ENCODE measurements at regions not wholly inside any gene's neighbourhood (a gene's known extent, or its start where the extent isn't known, plus 50 kb on each side); places are given as distances from the start of the nearest gene placed in this dataset.

GRCh38 chr4:11614426-11614825 lies 185.7 kb upstream of the HS3ST1 start:
- DNase-seq = no peak
- Histone ChIP-seq H3K27me3 (ENCODE audit: insufficient read depth, low read depth, severe bottlenecking) (no peaks in the 10 kb centered on the region), H3K4me3 (ENCODE audit: low read depth, low read length) (no peak overlapping the region), H3K27ac (no peak overlapping the region), H3K36me3 (no peaks in the 10 kb centered on the region), H3K9me3 (ENCODE audit: severe bottlenecking) (no peaks in the 10 kb centered on the region)
- TF ChIP-seq CTCF (IDR thresholded peaks at IDR 0.05; ENCODE audit: low read depth, low read length) = no peak

- no peaks in the 10 kb centered on the region for H3K36me3 ChIP-seq
- no peak overlapping the region for H3K27ac ChIP-seq
- no peak overlapping the region for H3K4me3 ChIP-seq (ENCODE audit: low read depth, low read length)
- no peak for DNase-seq
- no peak for TF ChIP-seq CTCF (IDR thresholded peaks at IDR 0.05; ENCODE audit: low read depth, low read length)
- no peaks in the 10 kb centered on the region for H3K9me3 ChIP-seq (ENCODE audit: severe bottlenecking)
- no peaks in the 10 kb centered on the region for H3K27me3 ChIP-seq (ENCODE audit: insufficient read depth, low read depth, severe bottlenecking)
These were observed 183.2 kb upstream of the HS3ST1 start for GRCh38 chr4:11611868-11612267.

GRCh38 chr4:11609751-11610150 lies 181.1 kb upstream of the HS3ST1 start:
- Histone ChIP-seq H3K36me3 (no peaks in the 10 kb centered on the region), H3K4me3 (ENCODE audit: low read depth, low read length) (no peak overlapping the region), H3K27ac (no peak overlapping the region), H3K27me3 (ENCODE audit: insufficient read depth, low read depth, severe bottlenecking) (no peaks in the 10 kb centered on the region), H3K9me3 (ENCODE audit: severe bottlenecking) (no peaks in the 10 kb centered on the region)
- DNase-seq = no peak
- TF ChIP-seq CTCF (IDR thresholded peaks at IDR 0.05; ENCODE audit: low read depth, low read length) = no peak

- TF ChIP-seq CTCF (IDR thresholded peaks at IDR 0.05; ENCODE audit: low read depth, low read length) = no peak
- Histone ChIP-seq H3K36me3 (no peaks in the 10 kb centered on the region), H3K9me3 (ENCODE audit: severe bottlenecking) (no peaks in the 10 kb centered on the region), H3K27me3 (ENCODE audit: insufficient read depth, low read depth, severe bottlenecking) (no peaks in the 10 kb centered on the region), H3K4me3 (ENCODE audit: low read depth, low read length) (no peak overlapping the region), H3K27ac (no peak overlapping the region)
- no peak for DNase-seq
These were observed 180.3 kb upstream of the HS3ST1 start for GRCh38 chr4:11608992-11609391.

- no peak for TF ChIP-seq CTCF (IDR thresholded peaks at IDR 0.05; ENCODE audit: low read depth, low read length)
- Histone ChIP-seq H3K27ac (no peak overlapping the region), H3K27me3 (ENCODE audit: insufficient read depth, low read depth, severe bottlenecking) (no peaks in the 10 kb centered on the region), H3K4me3 (ENCODE audit: low read depth, low read length) (no peak overlapping the region), H3K36me3 (no peaks in the 10 kb centered on the region), H3K9me3 (ENCODE audit: severe bottlenecking) (no peaks in the 10 kb centered on the region)
- no peak for DNase-seq
These were observed 177.4 kb upstream of the HS3ST1 start for GRCh38 chr4:11606078-11606477.

GRCh38 chr4:11605597-11605996 lies 176.9 kb upstream of the HS3ST1 start:
- H3K4me3 ChIP-seq (ENCODE audit: low read depth, low read length) = no peak overlapping the region
- no peak overlapping the region for H3K27ac ChIP-seq
- H3K9me3 ChIP-seq (ENCODE audit: severe bottlenecking) = no peaks in the 10 kb centered on the region
- DNase-seq = no peak
- H3K27me3 ChIP-seq (ENCODE audit: insufficient read depth, low read depth, severe bottlenecking) = no peaks in the 10 kb centered on the region
- H3K36me3 ChIP-seq = no peaks in the 10 kb centered on the region
- no peak for TF ChIP-seq CTCF (IDR thresholded peaks at IDR 0.05; ENCODE audit: low read depth, low read length)
